ENCODE measurements at regions not wholly inside any gene's neighbourhood (a gene's known extent, or its start where the extent isn't known, plus 50 kb on each side); places are given as distances from the start of the nearest gene placed in this dataset.
"Not testable (repeated sequence)": the region's sequence is repeated elsewhere in the genome, so short reads cannot be mapped to it uniquely, and the experiment has no call there.

- DNase-seq (ENCODE audit: low read depth, low spot score), result no peak
- ChIA-PET CTCF (interaction anchor here (0.7 kb wide), 1 partner anchor 261 kb away, joined by 3 read pairs; no protein-coding TSS in a partner anchor), POLR2A (interaction anchor here (0.6 kb wide), 1 partner anchor 471 kb away, joined by 4 read pairs; no protein-coding TSS in a partner anchor)
- H3K9me3 ChIP-seq (ENCODE audit: control insufficient read depth, insufficient read depth, low read length), result no peaks in the 10 kb centered on the region
- no peak for TF ChIP-seq CTCF (IDR thresholded peaks at IDR 0.05; ENCODE audit: low read depth, low read length)
- no peak overlapping the region for H3K27ac ChIP-seq (ENCODE audit: low read depth, low read length)
- no peak overlapping the region for H3K4me3 ChIP-seq (ENCODE audit: low read depth, low read length)
- H3K27me3 ChIP-seq (ENCODE audit: control insufficient read depth, insufficient read depth, low read length), result peaks cover 2% of the 10 kb centered on the region
Measured at GRCh38 chr3:69688400-69688799, 50.9 kb upstream of the MITF start.

- POLR2A ChIA-PET, result no interaction called here
- Histone ChIP-seq H3K9me3 (ENCODE audit: control insufficient read depth, insufficient read depth, low read length) (no peaks in the 10 kb centered on the region), H3K4me3 (ENCODE audit: low read depth, low read length) (no peak overlapping the region), H3K27ac (ENCODE audit: low read depth, low read length) (no peak overlapping the region), H3K27me3 (ENCODE audit: control insufficient read depth, insufficient read depth, low read length) (peaks cover 2% of the 10 kb centered on the region)
- no peak for DNase-seq (ENCODE audit: low read depth, low spot score)
- no peak for TF ChIP-seq CTCF (IDR thresholded peaks at IDR 0.05; ENCODE audit: low read depth, low read length)
- CTCF ChIA-PET, result interaction anchor here (1.0 kb wide), 1 partner anchor 168 kb away, joined by 3 read pairs; no protein-coding TSS in a partner anchor
Measured at GRCh38 chr3:69687641-69688040, 51.6 kb upstream of the MITF start.

GRCh38 chr3:69686056-69686455 is 53.2 kb upstream of the MITF start:
- no peak overlapping the region for H3K4me3 ChIP-seq (ENCODE audit: low read depth, low read length)
- DNase-seq (ENCODE audit: low read depth, low spot score), result no peak
- H3K27ac ChIP-seq (ENCODE audit: low read depth, low read length), result no peak overlapping the region
- no peak for TF ChIP-seq CTCF (IDR thresholded peaks at IDR 0.05; ENCODE audit: low read depth, low read length)
- no peaks in the 10 kb centered on the region for H3K9me3 ChIP-seq (ENCODE audit: control insufficient read depth, insufficient read depth, low read length)
- H3K27me3 ChIP-seq (ENCODE audit: control insufficient read depth, insufficient read depth, low read length), result peaks cover 4% of the 10 kb centered on the region
- ChIA-PET POLR2A (no interaction called here), CTCF (interaction anchor here (0.8 to 1.4 kb wide), 2 partner anchors 14 to 106 kb away, joined by 4 to 6 read pairs; no protein-coding TSS in a partner anchor)

- CTCF ChIA-PET, result no interaction called here
- DNase-seq (ENCODE audit: low read depth, low spot score), result no peak
- POLR2A ChIA-PET, result no interaction called here
- H3K9me3 ChIP-seq (ENCODE audit: control insufficient read depth, insufficient read depth, low read length), result no peaks in the 10 kb centered on the region
- H3K27ac ChIP-seq (ENCODE audit: low read depth, low read length), result no peak overlapping the region
- TF ChIP-seq CTCF (IDR thresholded peaks at IDR 0.05; ENCODE audit: low read depth, low read length), result no peak
- no peak overlapping the region for H3K4me3 ChIP-seq (ENCODE audit: low read depth, low read length)
- peaks cover 7% of the 10 kb centered on the region for H3K27me3 ChIP-seq (ENCODE audit: control insufficient read depth, insufficient read depth, low read length)
Measured at GRCh38 chr3:69684309-69684961, 54.8 kb upstream of the MITF start.

- Histone ChIP-seq H3K4me3 (ENCODE audit: low read depth, low read length) (no peak overlapping the region), H3K27me3 (ENCODE audit: control insufficient read depth, insufficient read depth, low read length) (peaks cover 7% of the 10 kb centered on the region), H3K9me3 (ENCODE audit: control insufficient read depth, insufficient read depth, low read length) (no peaks in the 10 kb centered on the region), H3K27ac (ENCODE audit: low read depth, low read length) (peak overlapping the region; percentile 24)
- no peak for DNase-seq (ENCODE audit: low read depth, low spot score)
- ChIA-PET CTCF (interaction anchor here (0.7 kb wide), 1 partner anchor 11 kb away, joined by 3 read pairs; no protein-coding TSS in a partner anchor), POLR2A (no interaction called here)
- TF ChIP-seq CTCF (IDR thresholded peaks at IDR 0.05; ENCODE audit: low read depth, low read length), result no peak
Measured at GRCh38 chr3:69683082-69683806, 56.0 kb upstream of the MITF start.

- CTCF ChIA-PET, result interaction anchor here (3.9 kb wide), 1 partner anchor 516 kb away, joined by 19 read pairs; no protein-coding TSS in a partner anchor
Measured at GRCh38 chr3:69677456-69677855, 61.8 kb upstream of the MITF start.

More at GRCh38 chr3:69677456-69677855, 61.8 kb upstream of the MITF start:
- H3K27ac ChIP-seq (ENCODE audit: low read depth, low read length); DNase-seq (ENCODE audit: low read depth, low spot score); POLR2A ChIA-PET; H3K4me3 ChIP-seq (ENCODE audit: low read depth, low read length); H3K9me3 ChIP-seq (ENCODE audit: control insufficient read depth, insufficient read depth, low read length): not testable (repeated sequence)
- peaks cover 15% of the 10 kb centered on the region for H3K27me3 ChIP-seq (ENCODE audit: control insufficient read depth, insufficient read depth, low read length)

Measured in AG04450 (cell line).